Trophoblast cell (in vitro differentiated cells and primary cell): ENCODE measurements at regions not wholly inside any gene's neighbourhood (a gene's known extent, or its start where the extent isn't known, plus 50 kb on each side); places are given as distances from the start of the nearest gene placed in this dataset.

Experiments used
- DNase-seq, 2 donors: peaks; one replicate each; pipeline ENCODE4 v3.0.0-alpha.2; 2016
- H2AFZ ChIP-seq: 2 replicates; pipeline ENCODE4 v1.6.1; 2013; ENCODE audit warnings: low read length, moderate library complexity, mild to moderate bottlenecking; ENCODE audit not compliant: insufficient read depth, poor library complexity
- H2AK5ac ChIP-seq: 2 replicates; pipeline ENCODE4 v1.6.1; 2013; ENCODE audit warnings: mild to moderate bottlenecking, low read length
- H2BK120ac ChIP-seq: 2 replicates; pipeline ENCODE4 v1.6.1; 2013; ENCODE audit warnings: low read length, mild to moderate bottlenecking, moderate library complexity; ENCODE audit not compliant: insufficient read depth, poor library complexity
- H2BK12ac ChIP-seq: 2 replicates; pipeline ENCODE4 v1.6.1; 2013; ENCODE audit warnings: mild to moderate bottlenecking, low read length, moderate library complexity
- H2BK5ac ChIP-seq: 2 replicates; pipeline ENCODE4 v1.6.1; 2013; ENCODE audit warnings: low read length, low read depth, moderate library complexity, mild to moderate bottlenecking; ENCODE audit not compliant: poor library complexity
- H3K14ac ChIP-seq: 2 replicates; pipeline ENCODE4 v1.6.1; 2013; ENCODE audit warnings: mild to moderate bottlenecking, low read length
- H3K18ac ChIP-seq: 2 replicates; pipeline ENCODE4 v1.6.1; 2013; ENCODE audit warnings: mild to moderate bottlenecking, low read length
- H3K23ac ChIP-seq: 2 replicates; pipeline ENCODE4 v1.6.1; 2013; ENCODE audit warnings: low read length
- H3K27ac ChIP-seq: 2 replicates; pipeline ENCODE4 v1.5.1; 2013; ENCODE audit warnings: low read depth, mild to moderate bottlenecking, inconsistent platforms, low read length, moderate library complexity
- H3K27me3 ChIP-seq: 2 replicates; pipeline ENCODE4 v1.6.1; 2013; ENCODE audit warnings: inconsistent platforms, mild to moderate bottlenecking, low read length, moderate library complexity; ENCODE audit not compliant: insufficient read depth
- H3K36me3 ChIP-seq, 2 experiments: 1 replicate in 1 of 2; 2 replicates in 1 of 2; pipeline ENCODE4 v1.6.1; 2013; ENCODE audit warnings: low read length in 2 of 2, mild to moderate bottlenecking in 2 of 2, moderate library complexity in 1 of 2; ENCODE audit not compliant: insufficient read depth in 2 of 2, control insufficient read depth in 1 of 2
- H3K4ac ChIP-seq: 2 replicates; pipeline ENCODE4 v1.6.1; 2013; ENCODE audit warnings: low read depth, mild to moderate bottlenecking, low read length, moderate library complexity
- H3K4me1 ChIP-seq, 2 experiments: 1 replicate in 1 of 2; 2 replicates in 1 of 2; pipeline ENCODE4 v1.6.1; 2013; ENCODE audit warnings: low read length in 2 of 2, mild to moderate bottlenecking in 2 of 2, moderate library complexity in 1 of 2; ENCODE audit not compliant: insufficient read depth in 2 of 2, control insufficient read depth in 1 of 2
- H3K4me2 ChIP-seq: 2 replicates; pipeline ENCODE4 v1.6.1; 2013; ENCODE audit warnings: inconsistent platforms, mild to moderate bottlenecking, low read length, moderate library complexity
- H3K4me3 ChIP-seq: 2 replicates; pipeline ENCODE4 v1.5.1; 2013; ENCODE audit warnings: mild to moderate bottlenecking, low read depth, low read length, inconsistent platforms
- H3K79me1 ChIP-seq: one replicate; pipeline ENCODE4 v1.6.1; 2013; ENCODE audit warnings: low read length
- H3K79me2 ChIP-seq: 2 replicates; pipeline ENCODE4 v1.6.1; 2013; ENCODE audit warnings: low read length, mild to moderate bottlenecking; ENCODE audit not compliant: control insufficient read depth, insufficient read depth, poor library complexity
- H3K9ac ChIP-seq: 2 replicates; pipeline ENCODE4 v1.6.1; 2013; ENCODE audit warnings: mild to moderate bottlenecking, low read length
- H3K9me3 ChIP-seq: 2 replicates; pipeline ENCODE4 v1.6.1; 2013; ENCODE audit warnings: low read depth, mild to moderate bottlenecking, control low read depth, inconsistent platforms, low read length; ENCODE audit not compliant: insufficient read depth
- H4K12ac ChIP-seq: 2 replicates; pipeline ENCODE4 v1.6.1; 2013; ENCODE audit warnings: low read depth, mild to moderate bottlenecking, low read length, moderate library complexity
- H4K8ac ChIP-seq: 2 replicates; pipeline ENCODE4 v1.6.1; 2013; ENCODE audit warnings: low read depth, mild to moderate bottlenecking, low read length, moderate library complexity
- H4K91ac ChIP-seq: one replicate; pipeline ENCODE4 v1.6.1; 2013; ENCODE audit warnings: low read depth, mild to moderate bottlenecking, low read length, moderate library complexity
- WGBS: extraction: QIAGEN DNeasy Blood & Tissue Kit; methylation state at CpG from one replicate; pipeline ENCODE4 v1.1.7; 2013; ENCODE audit warnings: missing lambda C conversion rate; ENCODE audit not compliant: insufficient read length, insufficient coverage; ENCODE audit errors: extremely low coverage; 5-methylcytosine and 5-hydroxymethylcytosine counted together

- no peak overlapping the region for H3K27ac ChIP-seq
- H2BK120ac ChIP-seq, result no peak overlapping the region
- no peaks in the 10 kb centered on the region for H3K27me3 ChIP-seq
- no peak overlapping the region for H2AFZ ChIP-seq
- H2BK12ac ChIP-seq, result no peak overlapping the region
- H4K8ac ChIP-seq, result no peak overlapping the region
- H3K79me1 ChIP-seq, result no peaks in the 10 kb centered on the region
- no peak overlapping the region for H3K14ac ChIP-seq
- H3K9me3 ChIP-seq, result no peaks in the 10 kb centered on the region
- H3K18ac ChIP-seq, result no peak overlapping the region
- no peaks in the 10 kb centered on the region for H3K36me3 ChIP-seq
- H4K91ac ChIP-seq, result no peak overlapping the region
- H2AK5ac ChIP-seq, result no peak overlapping the region
- H3K9ac ChIP-seq, result no peak overlapping the region
- H3K79me2 ChIP-seq, result no peaks in the 10 kb centered on the region
- H3K4ac ChIP-seq, result no peak overlapping the region
- no peaks in the 10 kb centered on the region for H3K4me1 ChIP-seq
- no peak for DNase-seq
- no peak overlapping the region for H3K23ac ChIP-seq
- no peak overlapping the region for H2BK5ac ChIP-seq
- no peak overlapping the region for H3K4me3 ChIP-seq
- WGBS, result no CpG with 5 or more reads among the region's 3 CpGs
- H4K12ac ChIP-seq, result no peak overlapping the region
- H3K4me2 ChIP-seq, result no peak overlapping the region
Observed at GRCh38 chr7:91632234-91632940, 248.1 kb downstream of the MTERF1 start.

DNA sequence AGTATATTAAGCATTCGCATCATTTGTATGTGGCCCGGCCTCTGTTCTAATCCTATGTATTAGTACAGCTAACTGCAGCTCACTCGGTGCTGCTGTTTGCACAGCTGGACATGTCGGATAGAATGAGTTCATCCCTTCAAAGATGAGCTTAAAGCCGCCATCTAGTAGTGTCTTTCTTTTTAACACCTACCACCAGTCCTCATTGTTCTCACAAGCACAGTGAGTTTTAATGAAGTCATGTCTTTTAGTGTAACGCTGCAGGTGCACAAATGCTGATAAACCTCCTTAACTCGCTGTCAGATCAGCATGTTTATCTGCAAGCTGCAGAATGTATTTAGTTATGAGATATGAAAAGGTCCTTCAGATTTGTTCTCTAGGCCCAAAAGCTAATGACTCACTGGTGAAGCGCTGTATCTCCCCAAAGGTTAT lies 247.5 kb downstream of the MTERF1 start:
- Histone ChIP-seq H3K4ac (no peak overlapping the region), H3K23ac (no peak overlapping the region), H3K36me3 (no peaks in the 10 kb centered on the region), H2BK12ac (no peak overlapping the region), H3K4me1 (no peaks in the 10 kb centered on the region), H2BK5ac (no peak overlapping the region), H3K79me2 (no peaks in the 10 kb centered on the region), H4K12ac (no peak overlapping the region), H2BK120ac (no peak overlapping the region), H3K14ac (no peak overlapping the region), H3K18ac (no peak overlapping the region), H3K27ac (no peak overlapping the region), H3K27me3 (no peaks in the 10 kb centered on the region), H2AFZ (no peak overlapping the region), H4K91ac (no peak overlapping the region), H2AK5ac (no peak overlapping the region), H3K79me1 (no peaks in the 10 kb centered on the region), H3K9ac (no peak overlapping the region), H3K9me3 (no peaks in the 10 kb centered on the region), H4K8ac (no peak overlapping the region), H3K4me3 (no peak overlapping the region), H3K4me2 (no peak overlapping the region)
- WGBS, result no CpG with 5 or more reads among the region's 8 CpGs
- DNase-seq, result peak in 1 of 2 donors; percentile 1

GRCh38 chr7:91634485-91635177 lies 245.9 kb downstream of the MTERF1 start:
- Histone ChIP-seq H3K4me1 (no peaks in the 10 kb centered on the region), H3K27me3 (no peaks in the 10 kb centered on the region), H4K12ac (no peak overlapping the region), H3K79me2 (no peaks in the 10 kb centered on the region), H2AFZ (no peak overlapping the region), H3K9me3 (no peaks in the 10 kb centered on the region), H3K4ac (no peak overlapping the region), H3K23ac (no peak overlapping the region), H2BK5ac (no peak overlapping the region), H3K14ac (no peak overlapping the region), H3K4me3 (no peak overlapping the region), H3K4me2 (no peak overlapping the region), H2AK5ac (no peak overlapping the region), H4K91ac (no peak overlapping the region), H3K79me1 (no peaks in the 10 kb centered on the region), H3K9ac (no peak overlapping the region), H2BK120ac (no peak overlapping the region), H2BK12ac (no peak overlapping the region), H3K27ac (no peak overlapping the region), H3K18ac (no peak overlapping the region), H4K8ac (no peak overlapping the region), H3K36me3 (no peaks in the 10 kb centered on the region)
- no CpG with 5 or more reads among the region's 3 CpGs for WGBS
- DNase-seq, result no peak

DNA sequence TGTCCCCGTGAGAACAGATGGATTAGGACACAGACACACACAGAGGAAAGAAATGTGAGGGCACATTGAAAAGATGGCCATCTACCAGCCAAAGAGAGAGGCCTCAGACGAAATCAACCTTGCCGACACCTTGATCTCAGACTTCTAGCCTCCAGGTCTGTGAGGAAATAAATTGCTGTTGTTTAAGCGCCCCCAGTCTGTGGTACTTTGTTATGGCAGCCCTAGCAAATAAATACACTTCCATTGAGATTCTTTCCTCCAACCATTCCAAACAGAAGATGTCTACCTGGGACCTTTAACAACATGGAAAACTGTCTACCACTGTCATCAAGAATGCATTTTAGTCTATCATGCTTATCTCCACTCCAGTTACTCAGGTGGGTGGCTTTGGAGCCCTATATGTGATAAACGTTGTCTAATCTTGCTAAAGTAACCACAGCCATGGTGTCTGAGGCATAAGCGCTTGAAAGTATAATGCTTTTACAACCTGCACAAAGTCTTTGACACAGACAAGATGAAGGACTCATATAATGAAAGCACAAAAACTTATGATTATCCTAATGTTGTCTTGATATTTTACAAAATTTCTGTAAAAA lies 244.3 kb downstream of the MTERF1 start:
- Histone ChIP-seq H4K91ac (no peak overlapping the region), H3K9me3 (no peaks in the 10 kb centered on the region), H3K4me2 (no peak overlapping the region), H4K8ac (no peak overlapping the region), H4K12ac (no peak overlapping the region), H3K18ac (no peak overlapping the region), H3K14ac (no peak overlapping the region), H2BK120ac (no peak overlapping the region), H2BK12ac (no peak overlapping the region), H3K9ac (no peak overlapping the region), H3K27me3 (no peaks in the 10 kb centered on the region), H3K79me2 (no peaks in the 10 kb centered on the region), H3K79me1 (no peaks in the 10 kb centered on the region), H2BK5ac (no peak overlapping the region), H3K4me3 (no peak overlapping the region), H3K4me1 (no peaks in the 10 kb centered on the region), H2AK5ac (no peak overlapping the region), H3K23ac (no peak overlapping the region), H2AFZ (no peak overlapping the region), H3K36me3 (no peaks in the 10 kb centered on the region), H3K4ac (no peak overlapping the region), H3K27ac (no peak overlapping the region)
- WGBS, result no CpG with 5 or more reads among the region's 6 CpGs
- peak; percentile 51 to 77 for DNase-seq
